ENCODE measurements at regions not wholly inside any gene's neighbourhood (a gene's known extent, or its start where the extent isn't known, plus 50 kb on each side); places are given as distances from the start of the nearest gene placed in this dataset.

- Histone ChIP-seq H3K9me3 (peaks cover 0 to 13% (median 0%) of the 10 kb centered on the region in 3 donors), H3K27ac (no peak overlapping the region), H3K27me3 (no peaks in the 10 kb centered on the region), H3K4me3 (no peak overlapping the region), H3K36me3 (no peaks in the 10 kb centered on the region), H3K4me1 (no peaks in the 10 kb centered on the region)
- no peak for ATAC-seq
- 33% methylated on average over 1 of the region's 1 CpG; no CpG with 5 or more reads in 1 of the 2 donors for WGBS, 2 donors (ENCODE audit: low coverage in 1 of 2)
- TF ChIP-seq POLR2AphosphoS5 (IDR thresholded peaks at IDR 0.05) (no peak), CTCF (IDR thresholded peaks at IDR 0.05) (no peak), EP300 (IDR thresholded peaks at IDR 0.05) (no peak), POLR2A (IDR thresholded peaks at IDR 0.05) (no peak)
Measured at GRCh38 chr10:44245601-44245938, 139.3 kb downstream of the CXCL12 start.

- WGBS, 2 donors (ENCODE audit: low coverage in 1 of 2) = 82 to 93% methylated on average over 7 to 9 of the region's 9 CpGs
Measured at GRCh38 chr10:44244745-44245600, 139.9 kb downstream of the CXCL12 start.

GRCh38 chr10:44243851-44244510 is 140.9 kb downstream of the CXCL12 start:
- 83 to 89% methylated on average over 5 to 6 of the region's 7 CpGs for WGBS, 2 donors (ENCODE audit: low coverage in 1 of 2)
- H3K4me1 ChIP-seq = no peaks in the 10 kb centered on the region
- H3K9me3 ChIP-seq = peaks cover 0 to 13% (median 0%) of the 10 kb centered on the region in 3 donors
- ATAC-seq = no peak
- no peaks in the 10 kb centered on the region for H3K36me3 ChIP-seq
- no peak for TF ChIP-seq POLR2AphosphoS5 (IDR thresholded peaks at IDR 0.05)
- no peak for TF ChIP-seq EP300 (IDR thresholded peaks at IDR 0.05)
- no peak for TF ChIP-seq POLR2A (IDR thresholded peaks at IDR 0.05)
- no peak for TF ChIP-seq CTCF (IDR thresholded peaks at IDR 0.05)
- no peak overlapping the region for H3K27ac ChIP-seq
- no peaks in the 10 kb centered on the region for H3K27me3 ChIP-seq
- no peak overlapping the region for H3K4me3 ChIP-seq

More at GRCh38 chr10:44244745-44245600, 139.9 kb downstream of the CXCL12 start:
- ATAC-seq = no peak
- Histone ChIP-seq H3K36me3 (no peaks in the 10 kb centered on the region), H3K9me3 (peaks cover 0 to 13% (median 0%) of the 10 kb centered on the region in 3 donors), H3K27ac (no peak overlapping the region), H3K4me1 (no peaks in the 10 kb centered on the region), H3K27me3 (no peaks in the 10 kb centered on the region), H3K4me3 (no peak overlapping the region)
- TF ChIP-seq CTCF (IDR thresholded peaks at IDR 0.05) (no peak), EP300 (IDR thresholded peaks at IDR 0.05) (no peak), POLR2AphosphoS5 (IDR thresholded peaks at IDR 0.05) (no peak)

- WGBS, 2 donors (ENCODE audit: low coverage in 1 of 2) = 82 to 93% methylated on average over 2 to 3 of the region's 3 CpGs
- Histone ChIP-seq H3K4me3 (no peak overlapping the region), H3K4me1 (no peaks in the 10 kb centered on the region), H3K27me3 (no peaks in the 10 kb centered on the region), H3K9me3 (peaks cover 0 to 13% (median 0%) of the 10 kb centered on the region in 3 donors), H3K36me3 (no peaks in the 10 kb centered on the region), H3K27ac (no peak overlapping the region)
- TF ChIP-seq CTCF (IDR thresholded peaks at IDR 0.05) (no peak), POLR2A (IDR thresholded peaks at IDR 0.05) (no peak), POLR2AphosphoS5 (IDR thresholded peaks at IDR 0.05) (no peak), EP300 (IDR thresholded peaks at IDR 0.05) (no peak)
- ATAC-seq = no peak
Measured at GRCh38 chr10:44242826-44243225, 142.1 kb downstream of the CXCL12 start.

Data from gastroesophageal sphincter (tissue), 4 donors.